ENCODE measurements at regions not wholly inside any gene's neighbourhood (a gene's known extent, or its start where the extent isn't known, plus 50 kb on each side); places are given as distances from the start of the nearest gene placed in this dataset.
"Not testable (repeated sequence)": the region's sequence is repeated elsewhere in the genome, so short reads cannot be mapped to it uniquely, and the experiment has no call there.

- DNase-seq (ENCODE audit: low read depth) = no peak
- H3K4me3 ChIP-seq (ENCODE audit: low read depth, low read length) = no peak overlapping the region
- TF ChIP-seq, protein P1, sequence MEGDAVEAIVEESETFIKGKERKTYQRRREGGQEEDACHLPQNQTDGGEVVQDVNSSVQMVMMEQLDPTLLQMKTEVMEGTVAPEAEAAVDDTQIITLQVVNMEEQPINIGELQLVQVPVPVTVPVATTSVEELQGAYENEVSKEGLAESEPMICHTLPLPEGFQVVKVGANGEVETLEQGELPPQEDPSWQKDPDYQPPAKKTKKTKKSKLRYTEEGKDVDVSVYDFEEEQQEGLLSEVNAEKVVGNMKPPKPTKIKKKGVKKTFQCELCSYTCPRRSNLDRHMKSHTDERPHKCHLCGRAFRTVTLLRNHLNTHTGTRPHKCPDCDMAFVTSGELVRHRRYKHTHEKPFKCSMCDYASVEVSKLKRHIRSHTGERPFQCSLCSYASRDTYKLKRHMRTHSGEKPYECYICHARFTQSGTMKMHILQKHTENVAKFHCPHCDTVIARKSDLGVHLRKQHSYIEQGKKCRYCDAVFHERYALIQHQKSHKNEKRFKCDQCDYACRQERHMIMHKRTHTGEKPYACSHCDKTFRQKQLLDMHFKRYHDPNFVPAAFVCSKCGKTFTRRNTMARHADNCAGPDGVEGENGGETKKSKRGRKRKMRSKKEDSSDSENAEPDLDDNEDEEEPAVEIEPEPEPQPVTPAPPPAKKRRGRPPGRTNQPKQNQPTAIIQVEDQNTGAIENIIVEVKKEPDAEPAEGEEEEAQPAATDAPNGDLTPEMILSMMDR (conservative IDR thresholded peaks at IDR 0.05; ENCODE audit: low read depth, low read length) = no peak
Observed at GRCh38 chr5:7096294-7096693, 299.6 kb upstream of the ADCY2 start.

DNA sequence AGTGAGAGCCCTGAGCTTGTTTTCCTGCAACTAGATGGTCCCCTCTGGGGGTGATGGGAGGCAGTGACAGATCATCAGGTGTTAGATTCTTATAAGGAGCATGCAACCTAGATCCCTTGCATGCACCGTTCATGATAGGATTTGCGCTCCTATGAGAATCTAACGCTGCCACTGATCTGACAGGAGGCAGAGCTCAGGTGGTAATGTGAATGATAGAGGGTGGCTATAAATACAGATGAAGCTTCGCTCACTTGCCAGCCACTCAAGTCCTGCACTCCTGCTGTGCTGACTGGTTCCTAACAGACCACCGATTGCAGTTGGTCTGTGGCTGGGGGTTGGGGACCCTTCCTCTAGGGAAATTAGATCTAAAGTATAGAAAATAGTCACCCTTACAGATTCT, 290.6 kb upstream of the ADCY2 start:
- TF ChIP-seq, protein P1 (conservative IDR thresholded peaks at IDR 0.05; ENCODE audit: low read depth, low read length) = no peak
- no peak overlapping the region for H3K4me3 ChIP-seq (ENCODE audit: low read depth, low read length)
- no peak for DNase-seq (ENCODE audit: low read depth)

- DNase-seq (ENCODE audit: low read depth) = no peak
- H3K4me3 ChIP-seq (ENCODE audit: low read depth, low read length) = no peak overlapping the region
- TF ChIP-seq, protein P1 (conservative IDR thresholded peaks at IDR 0.05; ENCODE audit: low read depth, low read length) = no peak
Observed at GRCh38 chr5:7117961-7118360, 278.0 kb upstream of the ADCY2 start.

GRCh38 chr5:7131680-7132079, 264.3 kb upstream of the ADCY2 start:
- no peak for DNase-seq (ENCODE audit: low read depth)
- TF ChIP-seq, protein P1 (conservative IDR thresholded peaks at IDR 0.05; ENCODE audit: low read depth, low read length) = no peak
- no peak overlapping the region for H3K4me3 ChIP-seq (ENCODE audit: low read depth, low read length)

DNA sequence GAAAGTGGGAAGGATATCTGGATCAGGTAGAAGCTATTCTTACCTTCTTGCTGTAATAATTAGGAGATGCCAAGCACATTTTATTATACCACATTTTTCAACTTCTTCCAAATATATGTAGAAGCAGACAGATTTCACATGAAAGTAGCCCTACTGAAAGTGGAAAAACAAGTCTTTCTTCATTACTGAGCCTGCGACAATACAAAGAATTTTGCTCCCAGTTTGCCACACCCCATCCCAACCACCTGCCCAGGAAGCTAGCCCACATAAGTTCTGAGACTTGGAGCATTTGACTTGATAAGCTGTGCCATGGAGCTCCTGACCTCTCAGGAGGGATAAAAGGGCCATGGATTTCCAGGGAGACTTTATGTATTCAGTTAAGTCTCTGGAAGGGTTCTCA, 249.1 kb upstream of the ADCY2 start:
- no peak overlapping the region for H3K4me3 ChIP-seq (ENCODE audit: low read depth, low read length)
- no peak for DNase-seq (ENCODE audit: low read depth)
- TF ChIP-seq, protein P1 (conservative IDR thresholded peaks at IDR 0.05; ENCODE audit: low read depth, low read length) = no peak

- H3K4me3 ChIP-seq (ENCODE audit: low read depth, low read length) = no peak overlapping the region
- TF ChIP-seq, protein P1 (conservative IDR thresholded peaks at IDR 0.05; ENCODE audit: low read depth, low read length) = no peak
Observed at GRCh38 chr5:7157083-7157482, 238.9 kb upstream of the ADCY2 start.

DNA sequence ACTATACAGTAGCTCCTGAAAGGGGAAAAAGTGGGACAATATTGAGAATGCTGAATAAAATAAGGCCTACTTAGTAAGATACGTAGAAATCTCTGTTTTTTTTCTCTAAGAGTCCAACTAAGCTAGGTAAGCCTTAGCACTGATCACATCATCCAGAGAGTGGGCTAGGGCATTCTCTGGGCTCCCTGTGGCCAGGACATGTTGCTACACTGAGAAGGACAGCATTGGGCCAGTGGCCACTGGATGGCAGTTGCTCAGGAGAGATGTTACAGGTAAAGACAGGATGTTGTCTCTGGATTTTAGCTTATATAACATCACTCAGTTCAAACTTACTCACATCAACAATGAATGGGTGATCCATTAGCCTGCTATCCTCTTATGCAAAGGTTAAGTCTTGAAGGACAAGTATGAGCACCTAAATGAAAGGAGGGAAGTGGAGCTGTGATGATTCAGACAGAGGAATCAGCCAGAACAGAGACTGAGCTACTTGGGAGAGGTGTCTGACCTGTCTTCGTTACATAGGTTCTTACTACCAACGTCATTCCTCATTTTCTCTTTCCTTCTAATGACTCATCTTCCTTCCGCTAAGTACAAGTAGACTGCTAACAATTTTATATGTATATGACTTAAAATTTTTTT, 226.6 kb upstream of the ADCY2 start:
- TF ChIP-seq, protein P1 (conservative IDR thresholded peaks at IDR 0.05; ENCODE audit: low read depth, low read length) = no peak
- H3K4me3 ChIP-seq (ENCODE audit: low read depth, low read length) = no peak overlapping the region
- no peak for DNase-seq (ENCODE audit: low read depth)

More at GRCh38 chr5:7157083-7157482, 238.9 kb upstream of the ADCY2 start:
- no peak for DNase-seq (ENCODE audit: low read depth)

DNA sequence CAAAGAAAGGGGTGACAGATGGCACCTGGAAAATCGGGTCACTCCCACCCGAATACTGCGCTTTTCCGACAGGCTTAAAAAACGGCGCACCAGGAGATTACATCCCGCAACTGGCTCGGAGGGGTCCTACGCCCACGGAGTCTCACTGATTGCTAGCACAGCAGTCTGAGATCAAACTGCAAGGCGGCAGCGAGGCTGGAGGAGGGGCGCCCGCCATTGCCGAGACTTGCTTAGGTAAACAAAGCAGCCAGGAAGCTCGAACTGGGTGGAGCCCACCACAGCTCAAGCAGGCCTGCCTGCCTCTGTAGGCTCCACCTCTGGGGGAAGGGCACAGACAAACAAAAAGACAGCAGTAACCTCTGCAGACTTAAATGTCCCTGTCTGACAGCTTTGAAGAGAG, 225.2 kb upstream of the ADCY2 start:
- DNase-seq (ENCODE audit: low read depth); H3K4me3 ChIP-seq (ENCODE audit: low read depth, low read length): not testable (repeated sequence)

All from choroid plexus epithelial cell (primary cell).